Suprapubic skin (tissue), 4 donors: ENCODE measurements at regions not wholly inside any gene's neighbourhood (a gene's known extent, or its start where the extent isn't known, plus 50 kb on each side); places are given as distances from the start of the nearest gene placed in this dataset.

ENCODE experiments used
- DNase-seq, 2 donors: peaks; one replicate each; pipeline ENCODE4 v3.0.0-alpha.2; 2019; ENCODE audit warnings: low spot score in 2 of 2
- H3K27ac ChIP-seq: fragments of 200-600 bp; sonication (generic); one replicate; pipeline ENCODE4 v1.5.1; 2019
- H3K27me3 ChIP-seq: fragments of 200-600 bp; sonication (generic); one replicate; pipeline ENCODE4 v1.5.1; 2019
- H3K36me3 ChIP-seq: fragments of 200-600 bp; sonication (generic); one replicate; pipeline ENCODE4 v1.5.1; 2019
- H3K4me1 ChIP-seq: fragments of 200-600 bp; sonication (generic); one replicate; pipeline ENCODE4 v1.5.1; 2019
- H3K4me3 ChIP-seq: fragments of 200-600 bp; sonication (generic); one replicate; pipeline ENCODE4 v1.5.1; 2019; ENCODE audit warnings: mild to moderate bottlenecking
- H3K9me3 ChIP-seq: fragments of 200-600 bp; sonication (generic); one replicate; pipeline ENCODE4 v1.5.1; 2019
- EP300 ChIP-seq: sonication (generic); formaldehyde crosslinking; IDR thresholded peaks from one replicate; pipeline ENCODE4 v1.6.1; 2017; ENCODE audit warnings: antibody characterized with exemption
- POLR2A ChIP-seq, 2 donors: fragments of 450-650 bp; IDR thresholded peaks; one replicate each; pipeline ENCODE4 v1.6.1; 2017; ENCODE audit warnings: antibody characterized with exemption in 2 of 2, mild to moderate bottlenecking in 2 of 2, moderate library complexity in 2 of 2
- POLR2AphosphoS5 ChIP-seq, 3 donors: sonication (generic); formaldehyde crosslinking; IDR thresholded peaks; one replicate each; pipeline ENCODE4 v1.6.1; 2017; ENCODE audit warnings: antibody characterized with exemption in 3 of 3
- WGBS: methylation state at CpG from one replicate; pipeline ENCODE4 v1.1.5; 2018; 5-methylcytosine and 5-hydroxymethylcytosine counted together
- TF ChIP-seq, protein P1 (sequence below), 2 donors: fragments of 200-600 bp in 1 of 2; fragments of 450-650 bp in 1 of 2; sonication (generic) in 1 of 2; IDR thresholded peaks; one replicate each; pipeline ENCODE4 v1.5.1; 2016 to 2019; ENCODE audit warnings: antibody characterized with exemption in 2 of 2, mild to moderate bottlenecking in 1 of 2, moderate library complexity in 1 of 2

- H3K4me3 ChIP-seq: no peak overlapping the region
These were observed 669.8 kb downstream of the ZEB2 start for GRCh38 chr2:143850084-143850483.

GRCh38 chr2:143847257-143847656 is 672.7 kb downstream of the ZEB2 start:
- no peaks in the 10 kb centered on the region for H3K9me3 ChIP-seq
- WGBS: 80% methylated on average over 1 of the region's 1 CpG
- H3K27ac ChIP-seq: no peak overlapping the region

More at GRCh38 chr2:143850084-143850483, 669.8 kb downstream of the ZEB2 start:
- TF ChIP-seq POLR2A (IDR thresholded peaks at IDR 0.05) (no peak), POLR2AphosphoS5 (IDR thresholded peaks at IDR 0.05) (no peak), EP300 (no peak)
- TF ChIP-seq, protein P1, sequence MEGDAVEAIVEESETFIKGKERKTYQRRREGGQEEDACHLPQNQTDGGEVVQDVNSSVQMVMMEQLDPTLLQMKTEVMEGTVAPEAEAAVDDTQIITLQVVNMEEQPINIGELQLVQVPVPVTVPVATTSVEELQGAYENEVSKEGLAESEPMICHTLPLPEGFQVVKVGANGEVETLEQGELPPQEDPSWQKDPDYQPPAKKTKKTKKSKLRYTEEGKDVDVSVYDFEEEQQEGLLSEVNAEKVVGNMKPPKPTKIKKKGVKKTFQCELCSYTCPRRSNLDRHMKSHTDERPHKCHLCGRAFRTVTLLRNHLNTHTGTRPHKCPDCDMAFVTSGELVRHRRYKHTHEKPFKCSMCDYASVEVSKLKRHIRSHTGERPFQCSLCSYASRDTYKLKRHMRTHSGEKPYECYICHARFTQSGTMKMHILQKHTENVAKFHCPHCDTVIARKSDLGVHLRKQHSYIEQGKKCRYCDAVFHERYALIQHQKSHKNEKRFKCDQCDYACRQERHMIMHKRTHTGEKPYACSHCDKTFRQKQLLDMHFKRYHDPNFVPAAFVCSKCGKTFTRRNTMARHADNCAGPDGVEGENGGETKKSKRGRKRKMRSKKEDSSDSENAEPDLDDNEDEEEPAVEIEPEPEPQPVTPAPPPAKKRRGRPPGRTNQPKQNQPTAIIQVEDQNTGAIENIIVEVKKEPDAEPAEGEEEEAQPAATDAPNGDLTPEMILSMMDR (IDR thresholded peaks at IDR 0.05): no peak
- Histone ChIP-seq H3K27ac (no peak overlapping the region), H3K9me3 (no peaks in the 10 kb centered on the region), H3K36me3 (no peaks in the 10 kb centered on the region), H3K27me3 (no peaks in the 10 kb centered on the region), H3K4me1 (no peaks in the 10 kb centered on the region)
- no peak for DNase-seq
- WGBS: 92% methylated on average over 3 of the region's 3 CpGs

DNA sequence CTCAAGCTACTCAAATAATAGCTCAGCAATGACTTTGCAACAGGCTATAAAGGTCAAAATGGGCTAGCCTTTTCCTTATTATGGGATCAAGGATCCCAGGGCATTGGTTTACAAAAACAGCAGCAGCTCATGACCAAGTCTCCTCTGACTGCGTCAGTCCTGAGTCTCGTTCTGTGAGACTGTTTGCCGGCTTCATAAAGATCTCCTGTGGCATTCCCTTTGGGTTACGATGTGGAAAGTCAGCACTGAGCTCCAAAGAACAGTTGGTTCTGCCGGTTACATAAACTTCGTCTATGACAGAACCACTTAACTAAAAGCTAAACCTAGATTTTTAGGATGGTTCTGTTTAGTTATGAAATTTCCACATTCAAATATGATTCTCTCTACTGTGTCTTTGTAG is 674.9 kb downstream of the ZEB2 start:
- TF ChIP-seq POLR2AphosphoS5 (IDR thresholded peaks at IDR 0.05) (no peak), POLR2A (IDR thresholded peaks at IDR 0.05) (no peak), EP300 (no peak)
- TF ChIP-seq, protein P1 (IDR thresholded peaks at IDR 0.05): no peak
- H3K4me1 ChIP-seq: no peaks in the 10 kb centered on the region
- H3K27ac ChIP-seq: no peak overlapping the region
- H3K4me3 ChIP-seq: no peak overlapping the region
- H3K27me3 ChIP-seq: no peaks in the 10 kb centered on the region
- H3K36me3 ChIP-seq: no peaks in the 10 kb centered on the region
- WGBS: 91% methylated on average over 6 of the region's 6 CpGs
- no peaks in the 10 kb centered on the region for H3K9me3 ChIP-seq
- DNase-seq: no peak

More at GRCh38 chr2:143847257-143847656, 672.7 kb downstream of the ZEB2 start:
- DNase-seq: no peak
- Histone ChIP-seq H3K4me3 (no peak overlapping the region), H3K27me3 (no peaks in the 10 kb centered on the region), H3K36me3 (no peaks in the 10 kb centered on the region), H3K4me1 (no peaks in the 10 kb centered on the region)
- no peak for TF ChIP-seq POLR2A (IDR thresholded peaks at IDR 0.05)
- TF ChIP-seq EP300: no peak
- TF ChIP-seq POLR2AphosphoS5 (IDR thresholded peaks at IDR 0.05): no peak
- TF ChIP-seq, protein P1 (IDR thresholded peaks at IDR 0.05): no peak

DNA sequence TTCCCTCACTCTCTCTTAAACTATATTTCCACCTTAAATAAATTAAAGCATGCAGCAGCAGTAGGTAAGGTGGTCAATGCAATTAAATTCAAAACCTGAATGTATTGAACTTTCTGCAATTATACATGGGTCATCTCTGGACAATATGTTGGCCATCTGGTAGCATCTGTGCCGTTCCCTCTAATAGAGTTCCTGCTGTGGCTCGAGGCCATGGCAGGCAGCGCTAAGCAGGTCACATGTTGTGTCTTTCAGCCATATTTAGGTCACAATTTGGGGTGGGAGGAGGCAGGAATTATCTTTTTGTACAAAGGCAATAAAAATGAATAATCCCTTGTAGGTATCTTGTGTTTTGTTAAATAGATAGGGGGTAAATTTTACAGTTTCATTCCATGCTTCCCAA is 676.2 kb downstream of the ZEB2 start:
- WGBS: 66% methylated on average over 3 of the region's 3 CpGs
- TF ChIP-seq POLR2A (IDR thresholded peaks at IDR 0.05) (no peak), EP300 (no peak), POLR2AphosphoS5 (IDR thresholded peaks at IDR 0.05) (no peak)
- TF ChIP-seq, protein P1 (IDR thresholded peaks at IDR 0.05): no peak
- Histone ChIP-seq H3K27ac (no peak overlapping the region), H3K27me3 (no peaks in the 10 kb centered on the region), H3K36me3 (no peaks in the 10 kb centered on the region), H3K4me3 (no peak overlapping the region), H3K4me1 (no peaks in the 10 kb centered on the region), H3K9me3 (no peaks in the 10 kb centered on the region)
- no peak for DNase-seq

DNA sequence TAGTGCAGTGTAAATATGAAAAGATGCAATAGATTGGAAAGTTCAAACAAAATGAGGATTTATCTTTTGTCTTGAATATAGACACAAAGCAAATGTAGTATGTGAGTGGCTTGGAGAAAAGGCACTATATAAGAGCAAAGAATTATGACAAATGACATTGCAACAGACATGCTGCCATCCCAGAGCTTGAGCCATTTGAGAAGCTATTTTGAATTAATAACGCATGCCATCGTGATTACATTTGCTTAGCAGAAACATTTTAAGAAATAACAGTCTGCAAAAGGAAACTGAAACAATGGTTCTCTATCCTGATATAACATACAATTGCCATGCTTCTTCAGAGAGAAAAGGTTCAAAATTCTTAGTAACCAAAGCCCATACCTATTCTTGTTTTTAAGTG is 677.1 kb downstream of the ZEB2 start:
- 76% methylated on average over 2 of the region's 2 CpGs for WGBS

More for the DNA sequence above, 677.1 kb downstream of the ZEB2 start:
- Histone ChIP-seq H3K9me3 (no peaks in the 10 kb centered on the region), H3K4me1 (no peaks in the 10 kb centered on the region), H3K27me3 (no peaks in the 10 kb centered on the region), H3K36me3 (no peaks in the 10 kb centered on the region), H3K4me3 (no peak overlapping the region), H3K27ac (no peak overlapping the region)
- TF ChIP-seq POLR2AphosphoS5 (IDR thresholded peaks at IDR 0.05) (no peak), EP300 (no peak), POLR2A (IDR thresholded peaks at IDR 0.05) (no peak)
- TF ChIP-seq, protein P1 (IDR thresholded peaks at IDR 0.05): no peak
- DNase-seq: no peak
